A549 (cell line): ENCODE measurements at regions not wholly inside any gene's neighbourhood (a gene's known extent, or its start where the extent isn't known, plus 50 kb on each side); places are given as distances from the start of the nearest gene placed in this dataset.

ENCODE experiments used
- CEBPB ChIP-seq, 2 experiments: fragments of >200 bp in 1 of 2; sonication (Bioruptor Twin) in 1 of 2; formaldehyde crosslinking in 1 of 2; IDR thresholded peaks; 2 replicates each; pipeline ENCODE4 v1.6.1; 2012 to 2016
- CTCF ChIP-seq: fragments of >200 bp; sonication (Bioruptor Twin); formaldehyde crosslinking; IDR thresholded peaks from 3 replicates; pipeline ENCODE4 v1.5.1; 2016
- EP300 ChIP-seq, 2 experiments: fragments of >200 bp; sonication (Bioruptor Twin); formaldehyde crosslinking; IDR thresholded peaks; 2 replicates in 1 of 2; 3 replicates in 1 of 2; pipeline ENCODE4 v1.6.1; 2016 to 2017
- HOXA7 ChIP-seq: fragments of 250-450 bp; sonication (Bioruptor Pico); IDR thresholded peaks from 2 replicates; pipeline ENCODE4 v1.5.0; 2020; ENCODE audit warnings: mild to moderate bottlenecking, moderate library complexity
- JUN ChIP-seq, 2 experiments: fragments of >200 bp; sonication (Bioruptor Twin); formaldehyde crosslinking; IDR thresholded peaks; 2 replicates in 1 of 2; 3 replicates in 1 of 2; pipeline ENCODE4 v1.6.1; 2016 to 2017
- NPAS2 ChIP-seq: fragments of 250-450 bp; sonication (Bioruptor Pico); IDR thresholded peaks from 2 replicates; pipeline ENCODE4 v1.8.0; 2022; ENCODE audit warnings: mild to moderate bottlenecking, moderate library complexity, borderline replicate concordance
- PBX3 ChIP-seq: IDR thresholded peaks from 2 replicates; pipeline ENCODE4 v1.6.1; 2012
- POLR2A ChIP-seq: IDR thresholded peaks from 2 replicates; pipeline ENCODE4 v1.6.1; 2012; ENCODE audit warnings: mild to moderate bottlenecking, low read length
- RCOR1 ChIP-seq: fragments of 150-350 bp; IDR thresholded peaks from 2 replicates; pipeline ENCODE4 v1.6.1; 2014; ENCODE audit warnings: antibody characterized with exemption, low read length, low read depth
- RFX5 ChIP-seq: fragments of 450-650 bp; IDR thresholded peaks from 2 replicates; pipeline ENCODE4 v1.7.1; 2014; ENCODE audit warnings: antibody characterized with exemption, mild to moderate bottlenecking, moderate library complexity
- SREBF2 ChIP-seq: fragments of 450-650 bp; IDR thresholded peaks from 2 replicates; pipeline ENCODE4 v1.6.1; 2014; ENCODE audit warnings: mild to moderate bottlenecking, moderate library complexity
- TF ChIP-seq, protein P1 (sequence below): fragments of >200 bp; sonication (Bioruptor Twin); formaldehyde crosslinking; IDR thresholded peaks from 2 replicates; pipeline ENCODE4 v1.6.1; 2016
- TF ChIP-seq, protein P2 (sequence below): fragments of 200-600 bp; sonication (generic); IDR thresholded peaks from 2 replicates; pipeline ENCODE4 v1.6.1; 2016; ENCODE audit warnings: antibody characterized with exemption, mild to moderate bottlenecking, moderate library complexity
- TF ChIP-seq, protein P3 (sequence below): IDR thresholded peaks from 2 replicates; pipeline ENCODE4 v1.6.1; 2012

- no peak for TF ChIP-seq POLR2A
- TF ChIP-seq CTCF: no peak
- TF ChIP-seq, protein P1, sequence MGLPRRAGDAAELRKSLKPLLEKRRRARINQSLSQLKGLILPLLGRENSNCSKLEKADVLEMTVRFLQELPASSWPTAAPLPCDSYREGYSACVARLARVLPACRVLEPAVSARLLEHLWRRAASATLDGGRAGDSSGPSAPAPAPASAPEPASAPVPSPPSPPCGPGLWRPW: no peak
- TF ChIP-seq HOXA7 (CRISPR knock-in tag): no peak
- no peak for TF ChIP-seq RFX5
- TF ChIP-seq EP300 (IDR thresholded peaks at IDR 0.05): no peak
- TF ChIP-seq JUN (IDR thresholded peaks at IDR 0.05): no peak
- TF ChIP-seq, protein P2, sequence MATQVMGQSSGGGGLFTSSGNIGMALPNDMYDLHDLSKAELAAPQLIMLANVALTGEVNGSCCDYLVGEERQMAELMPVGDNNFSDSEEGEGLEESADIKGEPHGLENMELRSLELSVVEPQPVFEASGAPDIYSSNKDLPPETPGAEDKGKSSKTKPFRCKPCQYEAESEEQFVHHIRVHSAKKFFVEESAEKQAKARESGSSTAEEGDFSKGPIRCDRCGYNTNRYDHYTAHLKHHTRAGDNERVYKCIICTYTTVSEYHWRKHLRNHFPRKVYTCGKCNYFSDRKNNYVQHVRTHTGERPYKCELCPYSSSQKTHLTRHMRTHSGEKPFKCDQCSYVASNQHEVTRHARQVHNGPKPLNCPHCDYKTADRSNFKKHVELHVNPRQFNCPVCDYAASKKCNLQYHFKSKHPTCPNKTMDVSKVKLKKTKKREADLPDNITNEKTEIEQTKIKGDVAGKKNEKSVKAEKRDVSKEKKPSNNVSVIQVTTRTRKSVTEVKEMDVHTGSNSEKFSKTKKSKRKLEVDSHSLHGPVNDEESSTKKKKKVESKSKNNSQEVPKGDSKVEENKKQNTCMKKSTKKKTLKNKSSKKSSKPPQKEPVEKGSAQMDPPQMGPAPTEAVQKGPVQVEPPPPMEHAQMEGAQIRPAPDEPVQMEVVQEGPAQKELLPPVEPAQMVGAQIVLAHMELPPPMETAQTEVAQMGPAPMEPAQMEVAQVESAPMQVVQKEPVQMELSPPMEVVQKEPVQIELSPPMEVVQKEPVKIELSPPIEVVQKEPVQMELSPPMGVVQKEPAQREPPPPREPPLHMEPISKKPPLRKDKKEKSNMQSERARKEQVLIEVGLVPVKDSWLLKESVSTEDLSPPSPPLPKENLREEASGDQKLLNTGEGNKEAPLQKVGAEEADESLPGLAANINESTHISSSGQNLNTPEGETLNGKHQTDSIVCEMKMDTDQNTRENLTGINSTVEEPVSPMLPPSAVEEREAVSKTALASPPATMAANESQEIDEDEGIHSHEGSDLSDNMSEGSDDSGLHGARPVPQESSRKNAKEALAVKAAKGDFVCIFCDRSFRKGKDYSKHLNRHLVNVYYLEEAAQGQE: no peak
- TF ChIP-seq NPAS2: no peak
- TF ChIP-seq PBX3: no peak
- TF ChIP-seq RCOR1: no peak
- TF ChIP-seq SREBF2: no peak
- TF ChIP-seq, protein P3, sequence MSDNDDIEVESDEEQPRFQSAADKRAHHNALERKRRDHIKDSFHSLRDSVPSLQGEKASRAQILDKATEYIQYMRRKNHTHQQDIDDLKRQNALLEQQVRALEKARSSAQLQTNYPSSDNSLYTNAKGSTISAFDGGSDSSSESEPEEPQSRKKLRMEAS: no peak
- no peak for TF ChIP-seq CEBPB (IDR thresholded peaks at IDR 0.05)
Observed at GRCh38 chr7:50151001-50151400, 58.0 kb upstream of the ZPBP start.
